ENCODE measurements at regions not wholly inside any gene's neighbourhood (a gene's known extent, or its start where the extent isn't known, plus 50 kb on each side); places are given as distances from the start of the nearest gene placed in this dataset.

GRCh38 chr17:70750983-70751382 is 581.7 kb downstream of the KCNJ2 start:
- Histone ChIP-seq H2BK15ac (ENCODE audit: low read depth, low read length) (no peak overlapping the region), H3K9me3 (ENCODE audit: control insufficient read depth, insufficient read depth, low read length) (no peaks in the 10 kb centered on the region), H2AK5ac (ENCODE audit: low read depth, low read length) (no peak overlapping the region), H3K4me3 (ENCODE audit: insufficient read depth, low read depth, low read length) (no peak overlapping the region), H3K4me2 (ENCODE audit: low read depth, low read length) (no peak overlapping the region), H4K20me1 (ENCODE audit: insufficient read depth, low read length) (no peaks in the 10 kb centered on the region), H2BK120ac (ENCODE audit: low read depth, low read length) (no peak overlapping the region), H3K9ac (ENCODE audit: low read depth, low read length) (no peak overlapping the region), H4K5ac (ENCODE audit: low read depth, low read length) (no peak overlapping the region), H3K23ac (ENCODE audit: low read depth, low read length) (no peak overlapping the region), H3K36me3 (ENCODE audit: control insufficient read depth, insufficient read depth, low read length) (no peaks in the 10 kb centered on the region), H3K18ac (ENCODE audit: low read depth, low read length) (no peak overlapping the region), H3K56ac (ENCODE audit: extremely low read depth, insufficient read depth, low read length) (no peak overlapping the region), H3K79me1 (ENCODE audit: low read depth in 1 of 2, low read length in 2 of 2) (no peaks in the 10 kb centered on the region), H3K4me1 (ENCODE audit: control insufficient read depth, insufficient read depth, low read length) (no peaks in the 10 kb centered on the region), H2AFZ (replicated peaks; ENCODE audit: low read length, poor library complexity) (no peak overlapping the region), H4K8ac (ENCODE audit: low read depth in 2 of 2, low read length in 2 of 2) (no peak overlapping the region), H2AK9ac (replicated peaks; ENCODE audit: low read depth, low read length, poor library complexity) (no peak overlapping the region), H3K4ac (ENCODE audit: low read depth, low read length) (no peak overlapping the region), H3K27me3 (ENCODE audit: control insufficient read depth, insufficient read depth, low read length) (no peaks in the 10 kb centered on the region), H2BK5ac (ENCODE audit: low read depth, low read length, poor library complexity, severe bottlenecking) (no peak overlapping the region), H2BK20ac (ENCODE audit: low read depth, low read length) (no peak overlapping the region), H3K27ac (ENCODE audit: insufficient read depth, low read length) (no peak overlapping the region), H3K9me1 (ENCODE audit: insufficient read depth, low read length) (no peaks in the 10 kb centered on the region), H3K14ac (replicated peaks; ENCODE audit: low read depth, low read length) (no peak overlapping the region), H4K91ac (ENCODE audit: insufficient read depth, low read depth, low read length) (no peak overlapping the region)
- no peak for ATAC-seq (ENCODE audit: low read depth)
- no peak for TF ChIP-seq CTCF (conservative IDR thresholded peaks at IDR 0.05; ENCODE audit: low read depth, low read length)
- no peak for TF ChIP-seq NFE2L2 (IDR thresholded peaks at IDR 0.05; ENCODE audit: low read depth, low read length)
- no peak for TF ChIP-seq CHD1 (IDR thresholded peaks at IDR 0.05; ENCODE audit: low read depth, low read length)
- TF ChIP-seq BHLHE40 (IDR thresholded peaks at IDR 0.05; ENCODE audit: low read depth, low read length), result no peak
- TF ChIP-seq POLR2A (IDR thresholded peaks at IDR 0.05; ENCODE audit: low read depth, low read length), result no peak
- no peak for TF ChIP-seq FOS (IDR thresholded peaks at IDR 0.05; ENCODE audit: low read depth, low read length)
- TF ChIP-seq ELK1 (IDR thresholded peaks at IDR 0.05; ENCODE audit: borderline replicate concordance, low read depth, low read length), result no peak
- no peak for TF ChIP-seq MAFK (IDR thresholded peaks at IDR 0.05; ENCODE audit: low read depth, low read length)
- no peak for TF ChIP-seq RFX5 (IDR thresholded peaks at IDR 0.05; ENCODE audit: low read depth, low read length)
- no peak for TF ChIP-seq USF2 (IDR thresholded peaks at IDR 0.05; ENCODE audit: low read depth, low read length)
- TF ChIP-seq RCOR1 (IDR thresholded peaks at IDR 0.05; ENCODE audit: insufficient replicate concordance, low read length), result no peak
- no peak for TF ChIP-seq RAD21 (IDR thresholded peaks at IDR 0.05; ENCODE audit: low read length)
- no peak for TF ChIP-seq SMC3 (IDR thresholded peaks at IDR 0.05; ENCODE audit: low read depth, low read length)
- TF ChIP-seq MAZ (IDR thresholded peaks at IDR 0.05; ENCODE audit: borderline replicate concordance, low read depth, low read length), result no peak
- TF ChIP-seq MXI1 (IDR thresholded peaks at IDR 0.05; ENCODE audit: borderline replicate concordance, low read depth, low read length), result no peak
- TF ChIP-seq CEBPB (IDR thresholded peaks at IDR 0.05; ENCODE audit: low read depth, low read length), result no peak
- CTCF ChIA-PET, result no interaction called here
- no TSS peak for BruUV-seq (replicated peaks)
- no peak for DNase-seq
- intact Hi-C loops (cut with micrococcal nuclease) (no loop called here), in situ Hi-C loops (cut with MboI; ENCODE audit: low sequenced_read_pairs) (no loop called here), dilution Hi-C loops (cut with HindIII; ENCODE audit: low sequenced_read_pairs, unreplicated experiment) (no loop called here)
- WGBS, 2 experiments (ENCODE audit: extremely low coverage in 2 of 2, insufficient read length in 1 of 2), result no CpG with 5 or more reads among the region's 1 CpG
- POLR2A ChIA-PET (ENCODE audit: unreplicated experiment), result no interaction called here

All from IMR-90 (cell line).